ENCODE measurements at regions not wholly inside any gene's neighbourhood (a gene's known extent, or its start where the extent isn't known, plus 50 kb on each side); places are given as distances from the start of the nearest gene placed in this dataset.
"Not testable (repeated sequence)": the region's sequence is repeated elsewhere in the genome, so short reads cannot be mapped to it uniquely, and the experiment has no call there.

DNA sequence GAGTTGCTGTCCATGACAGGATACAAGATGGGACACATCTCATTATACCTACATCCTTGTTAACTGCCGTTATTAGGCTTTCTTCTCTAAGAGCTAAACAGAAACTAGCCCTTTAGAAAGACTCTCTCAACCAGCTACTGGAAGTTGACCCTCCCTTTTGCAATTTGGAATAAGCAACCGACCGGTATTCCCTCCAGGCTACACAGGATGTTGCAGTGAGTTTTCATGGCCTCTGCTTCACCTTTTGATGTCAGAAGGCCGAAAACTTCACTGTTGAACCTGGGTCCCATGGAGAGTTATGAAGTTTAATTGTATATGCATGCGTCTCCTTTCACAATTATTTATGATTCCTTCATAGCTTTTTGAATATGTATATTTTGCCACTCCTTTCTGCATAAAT is 1042.5 kb upstream of the SPRY2 start:
- Histone ChIP-seq H3K9me3 (ENCODE audit: low read depth, low read length) (no peaks in the 10 kb centered on the region), H3K9ac (ENCODE audit: insufficient read length) (no peak overlapping the region), H3K27ac (no peak overlapping the region), H3K36me3 (ENCODE audit: insufficient read depth, low read length) (no peaks in the 10 kb centered on the region), H3K4me3 (no peak overlapping the region)
- DNase-seq (ENCODE audit: low read depth, low spot score), result no peak
- TF ChIP-seq POLR2AphosphoS5 (IDR thresholded peaks at IDR 0.05; ENCODE audit: borderline replicate concordance, low read depth, low read length) (no peak), FOXP2 (optimal IDR thresholded peaks at IDR 0.05; ENCODE audit: control extremely low read depth, extremely low read length, insufficient read depth) (no peak), EZH2 (IDR thresholded peaks at IDR 0.05) (no peak)

DNA sequence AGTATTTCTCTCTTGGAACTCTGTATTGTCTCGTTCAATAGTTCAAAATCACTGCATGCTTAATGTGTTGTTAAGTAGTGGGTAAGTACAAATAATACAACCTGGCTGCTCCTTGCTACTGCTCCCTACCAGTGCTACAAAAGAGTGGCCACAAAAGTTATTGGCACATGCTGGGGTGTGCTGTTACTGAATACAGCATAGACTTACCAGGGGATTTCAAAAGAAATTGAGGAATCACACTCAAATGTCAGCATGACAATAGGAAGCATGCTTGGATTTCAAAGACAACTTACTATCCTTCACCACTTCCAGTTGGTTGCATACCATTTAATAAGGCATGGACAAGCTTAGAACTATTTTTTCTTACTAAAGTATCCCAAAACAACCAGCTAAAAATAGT is 1041.3 kb upstream of the SPRY2 start:
- no peak overlapping the region for H3K27ac ChIP-seq
- no peaks in the 10 kb centered on the region for H3K9me3 ChIP-seq (ENCODE audit: low read depth, low read length)
- no peak for TF ChIP-seq EZH2 (IDR thresholded peaks at IDR 0.05)
- TF ChIP-seq POLR2AphosphoS5 (IDR thresholded peaks at IDR 0.05; ENCODE audit: borderline replicate concordance, low read depth, low read length), result no peak
- no peak for TF ChIP-seq FOXP2 (optimal IDR thresholded peaks at IDR 0.05; ENCODE audit: control extremely low read depth, extremely low read length, insufficient read depth)
- DNase-seq (ENCODE audit: low read depth, low spot score), result no peak
- H3K36me3 ChIP-seq (ENCODE audit: insufficient read depth, low read length), result no peaks in the 10 kb centered on the region
- no peak overlapping the region for H3K4me3 ChIP-seq
- H3K9ac ChIP-seq (ENCODE audit: insufficient read length), result no peak overlapping the region

DNA sequence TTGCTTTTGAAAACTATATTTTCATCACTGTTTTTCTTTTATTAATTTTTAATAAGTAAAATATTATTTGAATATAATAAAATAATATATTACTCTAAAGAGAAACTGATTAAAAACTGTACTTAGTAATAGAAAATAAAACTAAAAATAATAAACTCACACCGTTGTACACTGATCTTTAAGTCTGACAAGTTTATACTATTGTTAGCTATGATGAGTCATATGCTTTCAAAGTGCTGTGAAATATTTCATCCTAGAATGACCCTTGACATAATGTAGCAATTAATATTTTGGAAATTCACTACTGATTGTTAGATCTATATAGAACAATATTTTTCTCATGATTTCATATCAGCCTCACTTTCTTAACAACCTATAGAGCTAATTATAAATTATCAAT is 1040.6 kb upstream of the SPRY2 start:
- H3K9ac ChIP-seq (ENCODE audit: insufficient read length), result no peak overlapping the region
- no peak overlapping the region for H3K4me3 ChIP-seq
- H3K36me3 ChIP-seq (ENCODE audit: insufficient read depth, low read length), result no peaks in the 10 kb centered on the region
- no peak for DNase-seq (ENCODE audit: low read depth, low spot score)
- no peak for TF ChIP-seq POLR2AphosphoS5 (IDR thresholded peaks at IDR 0.05; ENCODE audit: borderline replicate concordance, low read depth, low read length)
- TF ChIP-seq FOXP2 (optimal IDR thresholded peaks at IDR 0.05; ENCODE audit: control extremely low read depth, extremely low read length, insufficient read depth), result no peak
- no peak for TF ChIP-seq EZH2 (IDR thresholded peaks at IDR 0.05)
- H3K9me3 ChIP-seq (ENCODE audit: low read depth, low read length), result no peaks in the 10 kb centered on the region
- H3K27ac ChIP-seq, result no peak overlapping the region

DNA sequence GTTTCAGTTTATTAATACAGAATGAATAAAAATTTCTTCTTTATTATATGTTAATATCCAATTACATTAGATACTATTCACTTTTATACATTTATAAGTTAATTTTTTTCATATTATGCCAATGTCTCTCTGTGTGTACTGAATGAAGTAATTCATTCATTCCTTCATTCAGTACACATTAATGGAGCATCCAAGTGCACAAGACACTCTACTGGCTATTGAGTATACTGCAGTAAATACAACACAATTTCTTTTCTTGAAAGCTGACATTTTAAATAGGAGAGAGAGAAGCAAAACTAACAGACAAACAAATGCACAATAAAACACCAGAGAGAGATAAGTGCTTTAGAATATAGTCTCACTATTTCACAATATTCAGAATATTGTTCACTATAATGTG is 1038.3 kb upstream of the SPRY2 start:
- Histone ChIP-seq H3K36me3 (ENCODE audit: insufficient read depth, low read length) (no peaks in the 10 kb centered on the region), H3K27ac (no peak overlapping the region), H3K9ac (ENCODE audit: insufficient read length) (no peak overlapping the region), H3K9me3 (ENCODE audit: low read depth, low read length) (no peaks in the 10 kb centered on the region), H3K4me3 (no peak overlapping the region)
- no peak for TF ChIP-seq POLR2AphosphoS5 (IDR thresholded peaks at IDR 0.05; ENCODE audit: borderline replicate concordance, low read depth, low read length)
- TF ChIP-seq FOXP2 (optimal IDR thresholded peaks at IDR 0.05; ENCODE audit: control extremely low read depth, extremely low read length, insufficient read depth), result no peak
- no peak for TF ChIP-seq EZH2 (IDR thresholded peaks at IDR 0.05)
- DNase-seq (ENCODE audit: low read depth, low spot score), result no peak

DNA sequence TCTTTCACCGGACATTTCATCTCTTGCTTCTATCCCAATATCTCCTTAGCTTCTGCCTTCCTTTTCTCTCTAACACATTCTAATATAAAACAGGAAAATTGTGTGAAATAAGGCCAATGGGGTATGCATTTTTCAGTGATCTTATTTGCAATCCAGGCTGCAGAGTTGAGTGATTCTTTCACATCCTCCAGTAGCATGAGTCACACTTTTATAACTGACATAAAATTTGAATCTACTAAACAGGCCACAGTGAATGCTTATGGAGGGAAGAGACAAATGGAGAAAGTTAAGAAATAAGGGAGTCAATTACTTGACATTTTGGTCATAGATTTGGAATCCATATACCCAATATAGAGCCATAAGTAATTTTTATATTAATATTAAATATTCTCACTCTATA is 1037.0 kb upstream of the SPRY2 start:
- Histone ChIP-seq H3K36me3 (ENCODE audit: insufficient read depth, low read length) (no peaks in the 10 kb centered on the region), H3K27ac (no peak overlapping the region), H3K9me3 (ENCODE audit: low read depth, low read length) (no peaks in the 10 kb centered on the region), H3K9ac (ENCODE audit: insufficient read length) (no peak overlapping the region), H3K4me3 (no peak overlapping the region)
- no peak for DNase-seq (ENCODE audit: low read depth, low spot score)
- TF ChIP-seq FOXP2 (optimal IDR thresholded peaks at IDR 0.05; ENCODE audit: control extremely low read depth, extremely low read length, insufficient read depth), result no peak
- no peak for TF ChIP-seq POLR2AphosphoS5 (IDR thresholded peaks at IDR 0.05; ENCODE audit: borderline replicate concordance, low read depth, low read length)
- TF ChIP-seq EZH2 (IDR thresholded peaks at IDR 0.05), result no peak

DNA sequence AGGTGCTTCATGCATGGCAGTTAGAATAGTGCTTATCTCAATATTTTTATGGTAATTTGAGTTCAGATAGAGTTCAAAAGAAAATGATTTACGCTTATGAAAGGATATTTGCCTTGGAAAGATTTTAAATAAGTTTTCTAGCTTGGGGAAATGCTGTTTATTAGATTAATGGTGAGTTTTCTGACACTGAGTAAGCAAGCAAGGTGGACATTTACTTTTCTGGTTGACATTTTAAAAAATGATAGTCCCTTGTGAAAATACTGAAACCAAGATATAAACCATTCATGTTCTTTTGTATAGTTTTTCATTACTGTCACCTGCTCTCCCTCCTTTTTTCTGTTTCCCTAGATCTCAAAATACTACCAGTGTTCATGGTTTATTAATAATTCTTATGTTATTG is 1034.8 kb upstream of the SPRY2 start:
- H3K27ac ChIP-seq, result no peak overlapping the region

DNA sequence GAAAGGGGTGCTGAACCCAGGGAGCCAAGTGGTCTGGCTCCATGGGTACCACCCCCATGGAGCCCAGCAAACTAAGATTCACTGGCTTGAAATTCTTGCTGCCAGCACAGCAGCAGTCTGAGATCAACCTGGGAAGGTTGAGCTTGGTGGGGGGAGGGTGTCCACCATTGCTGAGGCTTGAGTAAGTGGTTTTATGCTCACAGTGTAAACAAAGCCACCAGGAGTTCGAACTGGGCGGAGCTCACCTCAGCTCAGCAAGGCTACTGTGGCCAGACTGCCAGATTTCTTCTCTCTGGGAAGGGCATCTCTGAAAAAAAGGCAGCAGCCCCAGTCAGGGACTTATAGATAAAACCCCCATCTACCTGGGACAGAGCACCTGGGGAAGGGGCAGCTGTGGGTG is 1021.8 kb upstream of the SPRY2 start:
- DNase-seq (ENCODE audit: low read depth, low spot score); H3K36me3 ChIP-seq (ENCODE audit: insufficient read depth, low read length): not testable (repeated sequence)

More for the DNA sequence above, 1034.8 kb upstream of the SPRY2 start:
- DNase-seq (ENCODE audit: low read depth, low spot score), result no peak
- TF ChIP-seq POLR2AphosphoS5 (IDR thresholded peaks at IDR 0.05; ENCODE audit: borderline replicate concordance, low read depth, low read length) (no peak), EZH2 (IDR thresholded peaks at IDR 0.05) (no peak), FOXP2 (optimal IDR thresholded peaks at IDR 0.05; ENCODE audit: control extremely low read depth, extremely low read length, insufficient read depth) (no peak)
- H3K36me3 ChIP-seq (ENCODE audit: insufficient read depth, low read length), result no peaks in the 10 kb centered on the region
- no peak overlapping the region for H3K4me3 ChIP-seq
- no peak overlapping the region for H3K9ac ChIP-seq (ENCODE audit: insufficient read length)
- H3K9me3 ChIP-seq (ENCODE audit: low read depth, low read length), result no peaks in the 10 kb centered on the region

DNA sequence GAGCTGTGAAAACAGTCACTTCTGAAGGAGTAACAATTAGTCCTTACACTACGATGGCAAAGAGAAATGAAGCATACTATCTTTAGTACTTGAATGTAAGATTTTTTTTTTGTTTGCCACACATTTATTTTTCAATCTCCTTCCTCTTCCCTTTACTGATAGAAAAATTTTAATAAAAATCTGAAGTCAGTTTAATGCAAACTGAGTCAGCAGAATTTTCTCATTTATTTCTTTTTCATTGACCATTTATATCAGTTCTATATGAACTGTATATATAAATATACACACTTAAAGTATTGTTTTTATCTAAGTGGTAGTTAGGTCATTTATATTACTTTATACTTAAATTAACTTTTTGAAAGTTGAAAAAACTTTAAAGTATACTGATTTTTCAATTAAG is 1009.1 kb upstream of the SPRY2 start:
- no peak for DNase-seq (ENCODE audit: low read depth, low spot score)
- Histone ChIP-seq H3K4me3 (no peak overlapping the region), H3K36me3 (ENCODE audit: insufficient read depth, low read length) (no peaks in the 10 kb centered on the region), H3K9me3 (ENCODE audit: low read depth, low read length) (no peaks in the 10 kb centered on the region), H3K27ac (no peak overlapping the region), H3K9ac (ENCODE audit: insufficient read length) (no peak overlapping the region)
- TF ChIP-seq FOXP2 (optimal IDR thresholded peaks at IDR 0.05; ENCODE audit: control extremely low read depth, extremely low read length, insufficient read depth) (no peak), EZH2 (IDR thresholded peaks at IDR 0.05) (no peak), POLR2AphosphoS5 (IDR thresholded peaks at IDR 0.05; ENCODE audit: borderline replicate concordance, low read depth, low read length) (no peak)

More for the DNA sequence above, 1021.8 kb upstream of the SPRY2 start:
- not testable (repeated sequence) for H3K9me3 ChIP-seq (ENCODE audit: low read depth, low read length); H3K27ac ChIP-seq; H3K4me3 ChIP-seq; H3K9ac ChIP-seq (ENCODE audit: insufficient read length)

DNA sequence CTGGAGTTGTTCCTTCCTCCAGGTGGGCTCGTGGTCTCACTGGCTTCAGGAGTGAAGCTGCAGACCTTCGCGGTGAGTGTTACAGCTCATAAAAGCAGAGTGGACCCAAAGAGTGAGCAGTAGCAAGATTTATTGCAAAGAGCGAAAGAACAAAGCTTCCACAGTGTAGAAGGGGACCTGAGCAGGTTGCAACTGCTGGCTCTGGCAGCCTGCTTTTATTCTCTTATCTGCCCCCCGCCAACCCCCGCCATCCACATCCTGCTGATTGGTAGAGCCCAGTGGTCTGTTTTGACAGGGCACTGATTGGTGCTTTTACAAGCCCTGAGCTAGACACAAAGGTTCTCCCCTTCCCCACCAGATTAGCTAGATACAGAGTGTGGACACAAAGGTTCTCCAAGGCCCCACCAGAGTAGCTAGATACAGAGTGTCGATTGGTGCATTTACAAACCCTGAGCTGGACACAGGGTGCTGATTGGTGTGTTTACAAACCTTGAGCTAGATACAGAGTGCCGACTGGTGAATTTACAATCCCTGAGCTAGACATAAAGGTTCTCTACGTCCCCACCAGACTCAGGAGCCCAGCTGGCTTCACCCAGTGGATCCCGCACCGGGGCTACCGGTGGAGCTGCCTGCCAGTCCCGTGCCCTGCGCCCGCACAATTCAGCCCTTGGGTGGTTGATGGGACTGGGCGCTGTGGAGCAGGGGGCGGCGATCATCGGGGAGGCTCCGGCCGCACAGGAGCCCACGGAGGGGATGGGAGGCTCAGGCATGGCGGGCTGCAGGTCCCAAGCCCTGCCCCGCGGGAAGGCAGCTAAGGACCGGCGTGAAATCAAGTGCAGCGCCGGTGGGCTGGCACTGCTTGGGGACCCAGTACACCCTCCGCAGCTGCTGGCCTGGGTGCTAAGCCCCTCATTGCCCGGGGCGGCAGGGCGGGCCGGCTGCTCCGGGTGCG is 999.5 kb upstream of the SPRY2 start:
- H3K36me3 ChIP-seq (ENCODE audit: insufficient read depth, low read length); H3K4me3 ChIP-seq; H3K9me3 ChIP-seq (ENCODE audit: low read depth, low read length); H3K27ac ChIP-seq; DNase-seq (ENCODE audit: low read depth, low spot score); H3K9ac ChIP-seq (ENCODE audit: insufficient read length): not testable (repeated sequence)

DNA sequence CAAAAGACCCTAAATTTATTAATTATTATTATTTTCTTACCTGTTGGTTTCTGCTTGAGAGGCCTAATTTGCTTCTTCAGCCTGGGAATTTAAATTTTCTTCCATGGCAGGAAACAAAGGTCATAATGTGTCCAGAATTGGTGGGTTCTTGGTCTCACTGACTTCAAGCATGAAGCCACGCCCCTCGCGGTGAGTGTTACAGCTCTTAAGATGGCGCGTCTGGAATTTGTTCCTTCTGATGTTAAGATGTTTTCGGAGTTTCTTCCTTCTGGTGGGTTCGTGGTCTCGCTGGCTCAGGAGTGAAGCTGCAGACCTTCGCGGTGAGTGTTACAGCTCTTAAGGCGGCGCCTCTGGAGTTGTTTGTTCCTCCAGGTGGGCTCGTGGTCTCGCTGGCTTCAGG is 998.7 kb upstream of the SPRY2 start:
- not testable (repeated sequence) for DNase-seq (ENCODE audit: low read depth, low spot score); H3K9me3 ChIP-seq (ENCODE audit: low read depth, low read length); H3K9ac ChIP-seq (ENCODE audit: insufficient read length); H3K4me3 ChIP-seq; H3K36me3 ChIP-seq (ENCODE audit: insufficient read depth, low read length); H3K27ac ChIP-seq

All from SK-N-MC (cell line).